Stimulated activated CD4-positive, alpha-beta T cell treated with anti-CD3 and anti-CD28 coated beads, Interleukin-12 subunit alpha, Interleukin-12 subunit beta, amount 100 ng/mL, for 4 hours (primary cell): ENCODE measurements at regions not wholly inside any gene's neighbourhood (a gene's known extent, or its start where the extent isn't known, plus 50 kb on each side); places are given as distances from the start of the nearest gene placed in this dataset.
"Not testable (repeated sequence)": the region's sequence is repeated elsewhere in the genome, so short reads cannot be mapped to it uniquely, and the experiment has no call there.

Experiments
- DNase-seq: peaks from one replicate; pipeline ENCODE4 v3.0.0-alpha.2; 2020

- DNase-seq: no peak
Observed at GRCh38 chr9:80679916-80680315, 1009.4 kb downstream of the TLE1 start.

- DNase-seq: no peak
Observed at GRCh38 chr9:80678906-80679305, 1010.4 kb downstream of the TLE1 start.

GRCh38 chr9:80673496-80673895, 1015.9 kb downstream of the TLE1 start:
- DNase-seq: no peak

- no peak for DNase-seq
Observed at GRCh38 chr9:80665479-80665878, 1023.9 kb downstream of the TLE1 start.

- no peak for DNase-seq
Observed at GRCh38 chr9:80664327-80665210, 1024.8 kb downstream of the TLE1 start.

- not testable (repeated sequence) for DNase-seq
Observed at GRCh38 chr9:80659751-80660150, 1029.6 kb downstream of the TLE1 start.

GRCh38 chr9:80651044-80651443, 1038.3 kb downstream of the TLE1 start:
- DNase-seq: no peak

- no peak for DNase-seq
Observed at GRCh38 chr9:80649496-80649895, 1039.9 kb downstream of the TLE1 start.

GRCh38 chr9:80649001-80649420, 1040.3 kb downstream of the TLE1 start:
- DNase-seq: no peak

- no peak for DNase-seq
Observed at GRCh38 chr9:80648336-80648735, 1041.0 kb downstream of the TLE1 start.

GRCh38 chr9:80646211-80646610, 1043.1 kb downstream of the TLE1 start:
- DNase-seq: no peak

- no peak for DNase-seq
Observed at GRCh38 chr9:80644044-80644443, 1045.3 kb downstream of the TLE1 start.

- no peak for DNase-seq
Observed at GRCh38 chr9:80635065-80635464, 1054.3 kb downstream of the TLE1 start.

- DNase-seq: no peak
Observed at GRCh38 chr9:80632041-80632440, 1057.3 kb downstream of the TLE1 start.

- no peak for DNase-seq
Observed at GRCh38 chr9:80622508-80622907, 1050.7 kb downstream of the TLE4 start.

- DNase-seq: no peak
Observed at GRCh38 chr9:80619356-80619755, 1047.6 kb downstream of the TLE4 start.

- no peak for DNase-seq
Observed at GRCh38 chr9:80615964-80616363, 1044.2 kb downstream of the TLE4 start.

GRCh38 chr9:80605793-80606192, 1034.0 kb downstream of the TLE4 start:
- DNase-seq: no peak

- no peak for DNase-seq
Observed at GRCh38 chr9:80605129-80605528, 1033.4 kb downstream of the TLE4 start.

GRCh38 chr9:80602291-80602690, 1030.5 kb downstream of the TLE4 start:
- DNase-seq: no peak

GRCh38 chr9:80596579-80596978, 1024.8 kb downstream of the TLE4 start:
- no peak for DNase-seq

GRCh38 chr9:80595192-80595591, 1023.4 kb downstream of the TLE4 start:
- no peak for DNase-seq

- no peak for DNase-seq
Observed at GRCh38 chr9:80592413-80592812, 1020.6 kb downstream of the TLE4 start.

- no peak for DNase-seq
Observed at GRCh38 chr9:80586786-80587330, 1015.1 kb downstream of the TLE4 start.

- DNase-seq: no peak
Observed at GRCh38 chr9:80571953-80572352, 1000.2 kb downstream of the TLE4 start.
